ENCODE measurements at regions not wholly inside any gene's neighbourhood (a gene's known extent, or its start where the extent isn't known, plus 50 kb on each side); places are given as distances from the start of the nearest gene placed in this dataset.

DNA sequence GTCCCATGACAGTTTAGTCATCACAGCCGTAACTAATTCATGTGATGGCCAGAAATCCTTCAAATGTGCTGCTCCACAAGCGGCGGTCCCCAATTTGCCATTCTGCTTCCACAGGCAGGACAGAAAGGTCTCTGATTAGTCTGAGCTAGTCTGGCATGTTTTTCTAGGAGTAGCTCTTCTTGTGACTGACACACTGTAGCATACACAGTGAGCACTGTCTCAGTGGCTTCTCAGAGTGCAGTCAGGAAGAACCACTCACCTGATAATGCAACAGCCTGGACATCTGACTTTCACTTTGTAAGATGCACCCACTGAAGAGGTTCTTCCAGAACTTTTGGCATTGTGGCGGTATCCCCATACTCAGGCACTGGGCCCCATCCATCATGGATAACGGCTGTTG lies 1266.2 kb downstream of the TMEM121 start:
- TF ChIP-seq POLR2A (IDR thresholded peaks at IDR 0.05; ENCODE audit: low read depth, low read length) (no peak), POLR2AphosphoS5 (IDR thresholded peaks at IDR 0.05; ENCODE audit: insufficient read depth, low read depth, low read length) (no peak), FOS (IDR thresholded peaks at IDR 0.05; ENCODE audit: borderline replicate concordance, insufficient read depth, low read length) (no peak), JUN (IDR thresholded peaks at IDR 0.05; ENCODE audit: borderline replicate concordance, insufficient read depth, insufficient read length, low read depth) (no peak), EZH2 (IDR thresholded peaks at IDR 0.05; ENCODE audit: borderline replicate concordance, low read depth, low read length, severe bottlenecking) (no peak), MYC (IDR thresholded peaks at IDR 0.05; ENCODE audit: low read depth, low read length) (no peak)
- TF ChIP-seq, protein P1, sequence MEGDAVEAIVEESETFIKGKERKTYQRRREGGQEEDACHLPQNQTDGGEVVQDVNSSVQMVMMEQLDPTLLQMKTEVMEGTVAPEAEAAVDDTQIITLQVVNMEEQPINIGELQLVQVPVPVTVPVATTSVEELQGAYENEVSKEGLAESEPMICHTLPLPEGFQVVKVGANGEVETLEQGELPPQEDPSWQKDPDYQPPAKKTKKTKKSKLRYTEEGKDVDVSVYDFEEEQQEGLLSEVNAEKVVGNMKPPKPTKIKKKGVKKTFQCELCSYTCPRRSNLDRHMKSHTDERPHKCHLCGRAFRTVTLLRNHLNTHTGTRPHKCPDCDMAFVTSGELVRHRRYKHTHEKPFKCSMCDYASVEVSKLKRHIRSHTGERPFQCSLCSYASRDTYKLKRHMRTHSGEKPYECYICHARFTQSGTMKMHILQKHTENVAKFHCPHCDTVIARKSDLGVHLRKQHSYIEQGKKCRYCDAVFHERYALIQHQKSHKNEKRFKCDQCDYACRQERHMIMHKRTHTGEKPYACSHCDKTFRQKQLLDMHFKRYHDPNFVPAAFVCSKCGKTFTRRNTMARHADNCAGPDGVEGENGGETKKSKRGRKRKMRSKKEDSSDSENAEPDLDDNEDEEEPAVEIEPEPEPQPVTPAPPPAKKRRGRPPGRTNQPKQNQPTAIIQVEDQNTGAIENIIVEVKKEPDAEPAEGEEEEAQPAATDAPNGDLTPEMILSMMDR (IDR thresholded peaks at IDR 0.05; ENCODE audit: extremely low read depth in 1 of 2, insufficient read depth in 1 of 2, low read depth in 1 of 2, low read length in 2 of 2) = no peak
- TF ChIP-seq, protein P2, sequence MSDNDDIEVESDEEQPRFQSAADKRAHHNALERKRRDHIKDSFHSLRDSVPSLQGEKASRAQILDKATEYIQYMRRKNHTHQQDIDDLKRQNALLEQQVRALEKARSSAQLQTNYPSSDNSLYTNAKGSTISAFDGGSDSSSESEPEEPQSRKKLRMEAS (IDR thresholded peaks at IDR 0.05; ENCODE audit: insufficient read depth, insufficient read length) = no peak

All from endothelial cell of umbilical vein (primary cell).